ENCODE measurements at regions not wholly inside any gene's neighbourhood (a gene's known extent, or its start where the extent isn't known, plus 50 kb on each side); places are given as distances from the start of the nearest gene placed in this dataset.

- H3K27ac ChIP-seq, result no peak overlapping the region
- WGBS, 2 donors (ENCODE audit: low coverage in 1 of 2), result 92 to 93% methylated on average over 2 to 11 of the region's 11 CpGs
- H3K36me3 ChIP-seq, result no peaks in the 10 kb centered on the region
- H3K4me3 ChIP-seq, result no peak overlapping the region
- peaks cover 58% of the 10 kb centered on the region for H3K27me3 ChIP-seq
- ATAC-seq, result no peak
- TF ChIP-seq CTCF (IDR thresholded peaks at IDR 0.05) (no peak), POLR2AphosphoS5 (IDR thresholded peaks at IDR 0.05) (no peak), EP300 (IDR thresholded peaks at IDR 0.05) (no peak), POLR2A (IDR thresholded peaks at IDR 0.05) (no peak)
- peaks cover 0 to 5% (median 0%) of the 10 kb centered on the region in 3 donors for H3K4me1 ChIP-seq
- H3K9me3 ChIP-seq, result peaks cover 0 to 3% (median 0%) of the 10 kb centered on the region in 3 donors
Measured at GRCh38 chr1:22314706-22315105, 136.9 kb upstream of the ZBTB40 start.

GRCh38 chr1:22315315-22316078 lies 136.2 kb upstream of the ZBTB40 start:
- Histone ChIP-seq H3K4me1 (peaks cover 0 to 5% (median 0%) of the 10 kb centered on the region in 3 donors), H3K36me3 (no peaks in the 10 kb centered on the region), H3K9me3 (no peaks in the 10 kb centered on the region), H3K27me3 (peaks cover 60% of the 10 kb centered on the region), H3K4me3 (no peak overlapping the region), H3K27ac (no peak overlapping the region)
- TF ChIP-seq CTCF (IDR thresholded peaks at IDR 0.05) (no peak), POLR2A (IDR thresholded peaks at IDR 0.05) (no peak), POLR2AphosphoS5 (IDR thresholded peaks at IDR 0.05) (no peak), EP300 (IDR thresholded peaks at IDR 0.05) (no peak)
- WGBS, 2 donors (ENCODE audit: low coverage in 1 of 2), result 67 to 82% methylated on average over 6 to 13 of the region's 21 CpGs
- no peak for ATAC-seq

- H3K9me3 ChIP-seq, result no peaks in the 10 kb centered on the region
- H3K4me1 ChIP-seq, result peaks cover 0 to 5% (median 0%) of the 10 kb centered on the region in 3 donors
- 68% methylated on average over 5 of the region's 10 CpGs; no CpG with 5 or more reads in 1 of the 2 donors for WGBS, 2 donors (ENCODE audit: low coverage in 1 of 2)
- no peaks in the 10 kb centered on the region for H3K36me3 ChIP-seq
- ATAC-seq, result no peak
- H3K27me3 ChIP-seq, result peaks cover 67% of the 10 kb centered on the region
- H3K4me3 ChIP-seq, result no peak overlapping the region
- TF ChIP-seq EP300 (IDR thresholded peaks at IDR 0.05) (no peak), POLR2AphosphoS5 (IDR thresholded peaks at IDR 0.05) (no peak), CTCF (IDR thresholded peaks at IDR 0.05) (no peak), POLR2A (IDR thresholded peaks at IDR 0.05) (no peak)
- H3K27ac ChIP-seq, result no peak overlapping the region
Measured at GRCh38 chr1:22317231-22317919, 134.3 kb upstream of the ZBTB40 start.

- H3K4me1 ChIP-seq, result peaks cover 0 to 5% (median 0%) of the 10 kb centered on the region in 3 donors
- H3K27me3 ChIP-seq, result peaks cover 67% of the 10 kb centered on the region
- no peak overlapping the region for H3K4me3 ChIP-seq
- H3K27ac ChIP-seq, result no peak overlapping the region
- 100% methylated on average over 1 of the region's 3 CpGs; no CpG with 5 or more reads in 1 of the 2 donors for WGBS, 2 donors (ENCODE audit: low coverage in 1 of 2)
- no peaks in the 10 kb centered on the region for H3K36me3 ChIP-seq
- ATAC-seq, result no peak
- no peaks in the 10 kb centered on the region for H3K9me3 ChIP-seq
- TF ChIP-seq POLR2AphosphoS5 (IDR thresholded peaks at IDR 0.05), result no peak
- no peak for TF ChIP-seq CTCF (IDR thresholded peaks at IDR 0.05)
- TF ChIP-seq POLR2A (IDR thresholded peaks at IDR 0.05), result no peak
- TF ChIP-seq EP300 (IDR thresholded peaks at IDR 0.05), result no peak
Measured at GRCh38 chr1:22317920-22318243, 133.8 kb upstream of the ZBTB40 start.

Measured in gastroesophageal sphincter (tissue), 4 donors.